ENCODE measurements at regions not wholly inside any gene's neighbourhood (a gene's known extent, or its start where the extent isn't known, plus 50 kb on each side); places are given as distances from the start of the nearest gene placed in this dataset.

GRCh38 chr17:77571155-77571981 lies 387.1 kb upstream of the TNRC6C start:
- no peak for DNase-seq (ENCODE audit: low read depth in 2 of 2)

GRCh38 chr17:77572065-77572601 lies 386.4 kb upstream of the TNRC6C start:
- no peak for DNase-seq (ENCODE audit: low read depth in 2 of 2)

GRCh38 chr17:77572851-77573250 lies 385.7 kb upstream of the TNRC6C start:
- DNase-seq (ENCODE audit: low read depth in 2 of 2), result no peak

GRCh38 chr17:77577491-77577890 lies 381.0 kb upstream of the TNRC6C start:
- no peak for DNase-seq (ENCODE audit: low read depth in 2 of 2)

- no peak for DNase-seq (ENCODE audit: low read depth in 2 of 2)
These were observed 379.4 kb upstream of the TNRC6C start for GRCh38 chr17:77579131-77579530.

- DNase-seq (ENCODE audit: low read depth in 2 of 2), result no peak
These were observed 378.8 kb upstream of the TNRC6C start for GRCh38 chr17:77579682-77580081.

GRCh38 chr17:77580531-77581270 lies 377.8 kb upstream of the TNRC6C start:
- no peak for DNase-seq (ENCODE audit: low read depth in 2 of 2)

GRCh38 chr17:77581480-77581879 lies 377.0 kb upstream of the TNRC6C start:
- DNase-seq (ENCODE audit: low read depth in 2 of 2), result no peak

GRCh38 chr17:77585142-77585860 lies 373.2 kb upstream of the TNRC6C start:
- no peak for DNase-seq (ENCODE audit: low read depth in 2 of 2)

GRCh38 chr17:77590951-77591735 lies 367.4 kb upstream of the TNRC6C start:
- DNase-seq (ENCODE audit: low read depth in 2 of 2), result no peak

- DNase-seq (ENCODE audit: low read depth in 2 of 2), result no peak
These were observed 366.2 kb upstream of the TNRC6C start for GRCh38 chr17:77592106-77592865.

- no peak for DNase-seq (ENCODE audit: low read depth in 2 of 2)
These were observed 365.4 kb upstream of the TNRC6C start for GRCh38 chr17:77593081-77593480.

GRCh38 chr17:77594416-77595209 lies 363.9 kb upstream of the TNRC6C start:
- DNase-seq (ENCODE audit: low read depth in 2 of 2), result no peak

- DNase-seq (ENCODE audit: low read depth in 2 of 2), result no peak
These were observed 361.7 kb upstream of the TNRC6C start for GRCh38 chr17:77596491-77597417.

- no peak for DNase-seq (ENCODE audit: low read depth in 2 of 2)
These were observed 360.9 kb upstream of the TNRC6C start for GRCh38 chr17:77597418-77598240.

GRCh38 chr17:77598241-77598620 lies 360.3 kb upstream of the TNRC6C start:
- DNase-seq (ENCODE audit: low read depth in 2 of 2), result no peak

- no peak for DNase-seq (ENCODE audit: low read depth in 2 of 2)
These were observed 358.8 kb upstream of the TNRC6C start for GRCh38 chr17:77599699-77600098.

GRCh38 chr17:77600346-77600745 lies 358.2 kb upstream of the TNRC6C start:
- no peak for DNase-seq (ENCODE audit: low read depth in 2 of 2)

All from stimulated activated CD8-positive, alpha-beta memory T cell treated with anti-CD3 and anti-CD28 coated beads, Interleukin-15, amount 100 ng/mL, for 4 hours (primary cell).